NCI-H446 (cell line): ENCODE measurements at regions not wholly inside any gene's neighbourhood (a gene's known extent, or its start where the extent isn't known, plus 50 kb on each side); places are given as distances from the start of the nearest gene placed in this dataset.

Experiments
- DNase-seq, 2 experiments: peaks; one replicate each; lab custom pipeline; 2025; lab: John Stamatoyannopoulos, UW

GRCh38 chr16:85188822-85189672 lies 76.8 kb upstream of the CIBAR2 start:
- DNase-seq: no peak

- DNase-seq: peak in 1 of 2 experiments; percentile 29
Measured at GRCh38 chr16:85190572-85190971, 78.3 kb upstream of the CIBAR2 start.

- no peak for DNase-seq
Measured at GRCh38 chr16:85191341-85191965, 79.2 kb upstream of the CIBAR2 start.

GRCh38 chr16:85192238-85193114 lies 80.2 kb upstream of the CIBAR2 start:
- peak in 1 of 2 experiments; percentile 22 for DNase-seq

GRCh38 chr16:85193115-85193493 lies 80.8 kb upstream of the CIBAR2 start:
- no peak for DNase-seq

GRCh38 chr16:85193876-85194275 lies 81.6 kb upstream of the CIBAR2 start:
- DNase-seq: no peak

- no peak for DNase-seq
Measured at GRCh38 chr16:85194307-85195270, 82.3 kb upstream of the CIBAR2 start.

GRCh38 chr16:85195271-85195647 lies 83.0 kb upstream of the CIBAR2 start:
- no peak for DNase-seq

GRCh38 chr16:85195900-85196772 lies 83.9 kb upstream of the CIBAR2 start:
- DNase-seq: peak in 1 of 2 experiments; percentile 41

GRCh38 chr16:85196976-85197375 lies 84.7 kb upstream of the CIBAR2 start:
- DNase-seq: no peak

GRCh38 chr16:85197611-85198566 lies 85.6 kb upstream of the CIBAR2 start:
- no peak for DNase-seq

GRCh38 chr16:85199069-85199725 lies 86.9 kb upstream of the CIBAR2 start:
- no peak for DNase-seq

- DNase-seq: no peak
Measured at GRCh38 chr16:85199880-85200279, 87.6 kb upstream of the CIBAR2 start.

- DNase-seq: no peak
Measured at GRCh38 chr16:85200471-85201278, 88.4 kb upstream of the CIBAR2 start.

GRCh38 chr16:85201574-85201973 lies 89.3 kb upstream of the CIBAR2 start:
- DNase-seq: no peak

GRCh38 chr16:85202051-85202601 lies 89.9 kb upstream of the CIBAR2 start:
- no peak for DNase-seq
